Stomach (tissue), 8 donors: ENCODE measurements at regions not wholly inside any gene's neighbourhood (a gene's known extent, or its start where the extent isn't known, plus 50 kb on each side); places are given as distances from the start of the nearest gene placed in this dataset.

ENCODE experiments used
- DNase-seq, 2 donors: peaks; one replicate each; pipeline versions ENCODE4 v3.0.0 to v3.0.0-alpha.2; 2013 to 2019
- H3K27ac ChIP-seq, 5 donors: fragments of 200-600 bp in 4 of 5; sonication (generic) in 4 of 5; one replicate each; pipeline ENCODE4 v1.5.1; 2013 to 2019; ENCODE audit warnings: mild to moderate bottlenecking in 1 of 5, moderate library complexity in 1 of 5
- H3K27me3 ChIP-seq, 3 donors: fragments of 200-600 bp; sonication (generic); one replicate each; pipeline ENCODE4 v1.5.1; 2017 to 2019; ENCODE audit warnings: mixed run types in 1 of 3
- H3K36me3 ChIP-seq, 4 donors: fragments of 200-600 bp; sonication (generic); 1 replicate in 3 of 4; 2 replicates in 1 of 4; pipeline ENCODE4 v1.5.1; 2016 to 2019
- H3K4me1 ChIP-seq, 4 donors: fragments of 200-600 bp; sonication (generic); one replicate each; pipeline ENCODE4 v1.5.1; 2016 to 2019
- H3K4me3 ChIP-seq, 4 donors: fragments of 200-600 bp; sonication (generic) in 3 of 4; one replicate each; pipeline ENCODE4 v1.5.1; 2016 to 2019; ENCODE audit warnings: mild to moderate bottlenecking in 1 of 4
- H3K9me3 ChIP-seq, 4 donors: fragments of 200-600 bp; sonication (generic); one replicate each; pipeline ENCODE4 v1.5.1; 2016 to 2019
- CTCF ChIP-seq, 7 experiments: fragments of 450-650 bp in 4 of 7; fragments of 200-600 bp in 3 of 7; sonication (generic) in 3 of 7; IDR thresholded peaks; one replicate each; pipeline ENCODE4 v1.5.1; 2016 to 2019; ENCODE audit warnings: antibody characterized with exemption in 7 of 7, control low read depth in 2 of 7, mild to moderate bottlenecking in 1 of 7
- EP300 ChIP-seq: sonication (generic); formaldehyde crosslinking; IDR thresholded peaks from one replicate; pipeline ENCODE4 v1.6.1; 2017; ENCODE audit warnings: antibody characterized with exemption
- POLR2A ChIP-seq, 4 donors: fragments of 450-650 bp; IDR thresholded peaks; one replicate each; pipeline ENCODE4 v1.6.1; 2016; ENCODE audit warnings: antibody characterized with exemption in 4 of 4, control low read depth in 2 of 4, mild to moderate bottlenecking in 1 of 4, moderate library complexity in 1 of 4
- POLR2AphosphoS5 ChIP-seq, 3 donors: sonication (generic); formaldehyde crosslinking; IDR thresholded peaks; one replicate each; pipeline ENCODE4 v1.6.1; 2016; ENCODE audit warnings: antibody characterized with exemption in 3 of 3
- WGBS, 5 donors: extraction: QIAGEN DNeasy Blood & Tissue Kit in 3 of 5; methylation state at CpG; one replicate each; pipeline versions ENCODE4 v1.1.5 to v1.1.7; 2013 to 2018; 5-methylcytosine and 5-hydroxymethylcytosine counted together
- intact Hi-C: fragments of 100-400 bp; cut with DNase I; formaldehyde crosslinking; loops from one replicate; pipeline ENCODE4 v1.15.1; 2023; ENCODE audit warnings: low total_unique reads
- donor health status: healthy with polysubstance abuse.
- donor health status: Bipolar disorder and iron deficiency.
- donor health status: healthy.

GRCh38 chr2:81303321-81303720, 998.8 kb upstream of the LRRTM1 start:
- WGBS, 5 donors, result 78 to 93% (median 90%) methylated on average over 1 of the region's 1 CpG
- Histone ChIP-seq H3K27me3 (no peaks in the 10 kb centered on the region), H3K36me3 (no peaks in the 10 kb centered on the region), H3K4me1 (no peaks in the 10 kb centered on the region), H3K9me3 (peaks cover 0 to 21% (median 2%) of the 10 kb centered on the region in 4 donors), H3K4me3 (no peak overlapping the region), H3K27ac (no peak overlapping the region)
- intact Hi-C loops, result no loop called here
- DNase-seq, result no peak
- no peak for TF ChIP-seq POLR2A (IDR thresholded peaks at IDR 0.05)
- TF ChIP-seq CTCF (IDR thresholded peaks at IDR 0.05), result no peak
- no peak for TF ChIP-seq POLR2AphosphoS5 (IDR thresholded peaks at IDR 0.05)
- no peak for TF ChIP-seq EP300

GRCh38 chr2:81299841-81300240, 995.3 kb upstream of the LRRTM1 start:
- H3K36me3 ChIP-seq, result no peaks in the 10 kb centered on the region
- H3K9me3 ChIP-seq, result peaks cover 0 to 21% (median under 1%) of the 10 kb centered on the region in 4 donors
- H3K27me3 ChIP-seq, result no peaks in the 10 kb centered on the region
- WGBS, 5 donors, result 73 to 96% (median 82%) methylated on average over 1 of the region's 1 CpG
- no peak overlapping the region for H3K27ac ChIP-seq
- no peaks in the 10 kb centered on the region for H3K4me1 ChIP-seq
- intact Hi-C loops, result no loop called here
- no peak for DNase-seq
- TF ChIP-seq POLR2AphosphoS5 (IDR thresholded peaks at IDR 0.05) (no peak), EP300 (no peak), CTCF (IDR thresholded peaks at IDR 0.05) (no peak), POLR2A (IDR thresholded peaks at IDR 0.05) (no peak)
- H3K4me3 ChIP-seq, result no peak overlapping the region

- no peak for TF ChIP-seq CTCF (IDR thresholded peaks at IDR 0.05)
- TF ChIP-seq POLR2A (IDR thresholded peaks at IDR 0.05), result no peak
- H3K27ac ChIP-seq, result no peak overlapping the region
Observed at GRCh38 chr2:81290846-81291245, 986.3 kb upstream of the LRRTM1 start.

GRCh38 chr2:81283081-81283480, 978.5 kb upstream of the LRRTM1 start:
- H3K4me3 ChIP-seq, result no peak overlapping the region
- no peaks in the 10 kb centered on the region for H3K27me3 ChIP-seq
- WGBS, 5 donors, result 41 to 78% (median 61%) methylated on average over 2 of the region's 2 CpGs
- peak in 1 of 2 donors; percentile 29 for DNase-seq
- H3K27ac ChIP-seq, result no peak overlapping the region
- TF ChIP-seq POLR2A (IDR thresholded peaks at IDR 0.05) (no peak), POLR2AphosphoS5 (IDR thresholded peaks at IDR 0.05) (no peak), EP300 (no peak), CTCF (IDR thresholded peaks at IDR 0.05) (no peak)
- intact Hi-C loops, result no loop called here
- no peaks in the 10 kb centered on the region for H3K4me1 ChIP-seq
- H3K9me3 ChIP-seq, result no peaks in the 10 kb centered on the region
- no peaks in the 10 kb centered on the region for H3K36me3 ChIP-seq

More at GRCh38 chr2:81290846-81291245, 986.3 kb upstream of the LRRTM1 start:
- intact Hi-C loops, result no loop called here
- no peaks in the 10 kb centered on the region for H3K4me1 ChIP-seq
- no peaks in the 10 kb centered on the region for H3K36me3 ChIP-seq
- 85 to 95% (median 94%) methylated on average over 3 of the region's 3 CpGs for WGBS, 5 donors
- no peak overlapping the region for H3K4me3 ChIP-seq
- no peaks in the 10 kb centered on the region for H3K27me3 ChIP-seq
- peaks cover 0 to 6% (median 6%) of the 10 kb centered on the region in 4 donors for H3K9me3 ChIP-seq
- DNase-seq, result no peak
